GM23338 (cell line): ENCODE measurements at regions not wholly inside any gene's neighbourhood (a gene's known extent, or its start where the extent isn't known, plus 50 kb on each side); places are given as distances from the start of the nearest gene placed in this dataset.

Source experiments
- EZH2 ChIP-seq: fragments of 200-600 bp; sonication (generic); IDR thresholded peaks from one replicate; pipeline ENCODE4 v1.8.0; 2017; ENCODE audit warnings: antibody characterized with exemption, mild to moderate bottlenecking, low read depth; ENCODE audit not compliant: unreplicated experiment
- TF ChIP-seq, protein P1 (sequence below): IDR thresholded peaks from one replicate; pipeline ENCODE4 v1.6.1; 2018; ENCODE audit warnings: antibody characterized with exemption; ENCODE audit not compliant: unreplicated experiment
- TF ChIP-seq, protein P2 (sequence below), 2 experiments: fragments of 200-600 bp in 1 of 2; sonication (generic) in 1 of 2; conservative IDR thresholded peaks; 2 replicates each; pipeline versions ENCODE4 v1.5.1 to v1.6.1; 2016 to 2017; ENCODE audit warnings: antibody characterized with exemption in 2 of 2, low read depth in 2 of 2, mild to moderate bottlenecking in 2 of 2, moderate library complexity in 1 of 2

- TF ChIP-seq, protein P1, sequence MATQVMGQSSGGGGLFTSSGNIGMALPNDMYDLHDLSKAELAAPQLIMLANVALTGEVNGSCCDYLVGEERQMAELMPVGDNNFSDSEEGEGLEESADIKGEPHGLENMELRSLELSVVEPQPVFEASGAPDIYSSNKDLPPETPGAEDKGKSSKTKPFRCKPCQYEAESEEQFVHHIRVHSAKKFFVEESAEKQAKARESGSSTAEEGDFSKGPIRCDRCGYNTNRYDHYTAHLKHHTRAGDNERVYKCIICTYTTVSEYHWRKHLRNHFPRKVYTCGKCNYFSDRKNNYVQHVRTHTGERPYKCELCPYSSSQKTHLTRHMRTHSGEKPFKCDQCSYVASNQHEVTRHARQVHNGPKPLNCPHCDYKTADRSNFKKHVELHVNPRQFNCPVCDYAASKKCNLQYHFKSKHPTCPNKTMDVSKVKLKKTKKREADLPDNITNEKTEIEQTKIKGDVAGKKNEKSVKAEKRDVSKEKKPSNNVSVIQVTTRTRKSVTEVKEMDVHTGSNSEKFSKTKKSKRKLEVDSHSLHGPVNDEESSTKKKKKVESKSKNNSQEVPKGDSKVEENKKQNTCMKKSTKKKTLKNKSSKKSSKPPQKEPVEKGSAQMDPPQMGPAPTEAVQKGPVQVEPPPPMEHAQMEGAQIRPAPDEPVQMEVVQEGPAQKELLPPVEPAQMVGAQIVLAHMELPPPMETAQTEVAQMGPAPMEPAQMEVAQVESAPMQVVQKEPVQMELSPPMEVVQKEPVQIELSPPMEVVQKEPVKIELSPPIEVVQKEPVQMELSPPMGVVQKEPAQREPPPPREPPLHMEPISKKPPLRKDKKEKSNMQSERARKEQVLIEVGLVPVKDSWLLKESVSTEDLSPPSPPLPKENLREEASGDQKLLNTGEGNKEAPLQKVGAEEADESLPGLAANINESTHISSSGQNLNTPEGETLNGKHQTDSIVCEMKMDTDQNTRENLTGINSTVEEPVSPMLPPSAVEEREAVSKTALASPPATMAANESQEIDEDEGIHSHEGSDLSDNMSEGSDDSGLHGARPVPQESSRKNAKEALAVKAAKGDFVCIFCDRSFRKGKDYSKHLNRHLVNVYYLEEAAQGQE, result no peak
- TF ChIP-seq, protein P2, sequence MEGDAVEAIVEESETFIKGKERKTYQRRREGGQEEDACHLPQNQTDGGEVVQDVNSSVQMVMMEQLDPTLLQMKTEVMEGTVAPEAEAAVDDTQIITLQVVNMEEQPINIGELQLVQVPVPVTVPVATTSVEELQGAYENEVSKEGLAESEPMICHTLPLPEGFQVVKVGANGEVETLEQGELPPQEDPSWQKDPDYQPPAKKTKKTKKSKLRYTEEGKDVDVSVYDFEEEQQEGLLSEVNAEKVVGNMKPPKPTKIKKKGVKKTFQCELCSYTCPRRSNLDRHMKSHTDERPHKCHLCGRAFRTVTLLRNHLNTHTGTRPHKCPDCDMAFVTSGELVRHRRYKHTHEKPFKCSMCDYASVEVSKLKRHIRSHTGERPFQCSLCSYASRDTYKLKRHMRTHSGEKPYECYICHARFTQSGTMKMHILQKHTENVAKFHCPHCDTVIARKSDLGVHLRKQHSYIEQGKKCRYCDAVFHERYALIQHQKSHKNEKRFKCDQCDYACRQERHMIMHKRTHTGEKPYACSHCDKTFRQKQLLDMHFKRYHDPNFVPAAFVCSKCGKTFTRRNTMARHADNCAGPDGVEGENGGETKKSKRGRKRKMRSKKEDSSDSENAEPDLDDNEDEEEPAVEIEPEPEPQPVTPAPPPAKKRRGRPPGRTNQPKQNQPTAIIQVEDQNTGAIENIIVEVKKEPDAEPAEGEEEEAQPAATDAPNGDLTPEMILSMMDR (conservative IDR thresholded peaks at IDR 0.05; ENCODE audit: low read depth in 2 of 2), result no peak
- TF ChIP-seq EZH2, result no peak
Measured at GRCh38 chr16:86346034-86346433, 164.3 kb upstream of the FOXF1 start.
